ENCODE measurements at regions not wholly inside any gene's neighbourhood (a gene's known extent, or its start where the extent isn't known, plus 50 kb on each side); places are given as distances from the start of the nearest gene placed in this dataset.

DNA sequence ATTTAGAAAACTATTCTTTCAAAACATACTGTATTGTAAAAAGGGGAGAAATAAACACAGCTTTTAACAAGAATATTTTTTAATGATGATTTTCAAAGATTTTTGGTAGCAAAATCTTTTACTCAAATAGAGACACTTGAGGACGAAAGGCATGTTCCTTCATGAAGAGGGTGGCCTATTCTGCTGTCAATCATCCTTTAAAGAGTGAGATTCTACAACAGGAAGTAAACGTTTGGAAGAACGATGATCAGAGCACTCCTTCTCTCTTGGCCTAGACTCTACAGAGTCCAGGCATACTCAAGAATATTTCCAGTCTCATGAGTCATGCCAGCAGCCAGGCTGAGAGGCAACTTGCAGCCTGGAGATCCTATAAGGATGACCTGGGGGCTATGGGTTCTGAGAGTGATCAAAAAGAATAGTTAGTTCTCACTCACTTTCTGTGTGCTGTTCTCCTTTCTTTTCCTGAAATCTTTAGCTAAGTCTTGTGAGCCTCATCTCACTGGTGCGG lies 62.4 kb upstream of the TCF4 start:
- DNase-seq (ENCODE audit: low read depth), result no peak

DNA sequence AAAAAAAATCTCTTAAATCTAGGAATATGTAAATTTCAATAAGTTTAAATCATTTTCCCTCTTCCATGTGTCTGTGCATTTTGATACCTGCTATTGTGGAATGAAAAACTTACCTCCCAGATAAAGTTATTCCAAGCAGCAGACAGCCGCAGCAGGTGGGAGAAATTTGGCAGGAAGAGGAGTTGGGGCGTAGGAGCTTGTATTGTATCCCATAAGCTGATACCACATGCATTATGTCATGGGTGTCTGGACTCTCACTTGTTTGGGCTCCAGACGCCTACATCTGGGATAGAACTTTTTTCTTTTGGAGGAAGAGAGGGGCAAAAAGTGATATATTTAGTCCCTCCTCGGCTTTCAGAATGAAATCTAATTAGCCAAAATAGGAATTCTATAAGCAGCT lies 59.3 kb upstream of the TCF4 start:
- DNase-seq (ENCODE audit: low read depth), result no peak

GRCh38 chr18:55642191-55642590 lies 54.2 kb upstream of the TCF4 start:
- no peak for DNase-seq (ENCODE audit: low read depth)

- no peak for DNase-seq (ENCODE audit: low read depth)
Observed at GRCh38 chr18:55641486-55641885, 53.5 kb upstream of the TCF4 start.

Measured in activated T-cell treated with anti-CD3 and anti-CD28 coated beads for 48 hours (primary cell).